ENCODE measurements at regions not wholly inside any gene's neighbourhood (a gene's known extent, or its start where the extent isn't known, plus 50 kb on each side); places are given as distances from the start of the nearest gene placed in this dataset.

DNA sequence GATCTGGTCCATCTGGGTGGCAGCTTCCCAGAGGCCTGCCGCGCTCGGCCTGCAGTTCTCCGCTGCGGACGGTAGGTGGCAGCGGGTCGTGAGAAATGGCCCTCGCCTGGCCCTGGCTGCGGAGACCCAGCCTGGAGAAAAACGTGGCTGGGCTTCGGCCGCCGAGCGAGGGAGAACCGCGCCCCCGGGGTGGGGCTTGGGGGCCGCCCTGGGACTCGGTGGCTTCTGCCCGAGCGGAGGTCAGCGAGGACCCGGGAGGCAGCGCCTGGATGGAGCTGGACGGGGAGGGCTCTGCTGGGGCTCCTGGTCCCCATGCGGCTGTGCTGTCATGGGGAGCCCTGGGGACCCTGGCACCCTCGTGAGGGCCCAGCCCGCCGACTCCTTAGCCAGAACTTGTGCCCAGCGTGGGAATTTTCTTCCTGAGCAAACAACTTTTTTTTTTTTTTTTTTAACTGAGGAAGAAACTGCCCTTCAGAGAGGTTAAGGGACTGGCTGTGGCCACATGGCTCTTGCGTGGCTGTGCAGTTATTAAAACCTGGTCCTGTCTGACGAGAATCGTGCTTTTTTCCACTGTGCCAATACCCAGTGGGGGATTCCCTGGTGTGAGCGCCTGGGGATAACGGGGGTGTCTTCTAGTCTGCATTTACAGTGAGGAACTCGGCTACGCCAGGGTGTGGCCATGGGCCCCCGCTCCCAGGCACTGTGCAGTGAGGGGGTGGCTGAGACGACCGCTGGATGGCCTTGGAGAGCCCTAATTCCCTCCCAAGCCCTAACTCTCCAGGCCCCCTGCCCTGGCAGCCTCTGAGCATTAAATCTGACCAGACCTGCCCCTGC is 535.6 kb downstream of the INSC start (continued):
- TF ChIP-seq ZNF775 (CRISPR knock-in tag; IDR thresholded peaks at IDR 0.05; ENCODE audit: borderline replicate concordance) (no peak), RFXANK (CRISPR knock-in tag; IDR thresholded peaks at IDR 0.05) (no peak), ELF3 (CRISPR knock-in tag; IDR thresholded peaks at IDR 0.05) (0 out of 2 replicates have a peak, but pooled peaks have one; percentile 26), SP1 (IDR thresholded peaks at IDR 0.05) (no peak), SP1 (CRISPR knock-in tag; IDR thresholded peaks at IDR 0.05) (peak; percentile 24; the same call in 1 of the 2 replicates), ZNF251 (CRISPR knock-in tag; IDR thresholded peaks at IDR 0.05) (no peak), ZNF350 (CRISPR knock-in tag; IDR thresholded peaks at IDR 0.05; ENCODE audit: borderline replicate concordance, low read depth) (peak; percentile 77; the same call in 1 of the 2 replicates), ZBTB46 (CRISPR knock-in tag; IDR thresholded peaks at IDR 0.05; ENCODE audit: borderline replicate concordance) (no peak), ZSCAN20 (CRISPR knock-in tag; IDR thresholded peaks at IDR 0.05; ENCODE audit: borderline replicate concordance) (peak; percentile 87; the same call in 1 of the 2 replicates), HOXA9 (CRISPR knock-in tag; IDR thresholded peaks at IDR 0.05; ENCODE audit: borderline replicate concordance) (no peak), ZNF605 (CRISPR knock-in tag; IDR thresholded peaks at IDR 0.05) (peak; percentile 41; the same call in 1 of the 2 replicates), KDM2A (CRISPR knock-in tag; IDR thresholded peaks at IDR 0.05; ENCODE audit: borderline replicate concordance, low read depth) (peak; percentile 93), ZMYM3 (CRISPR knock-in tag; IDR thresholded peaks at IDR 0.05) (peak; percentile 44; the same call in 1 of the 2 replicates), ZNF776 (CRISPR knock-in tag; IDR thresholded peaks at IDR 0.05) (no peak), ZSCAN12 (CRISPR knock-in tag; IDR thresholded peaks at IDR 0.05) (peak; percentile 36; the same call in 1 of the 2 replicates), PPARG (CRISPR knock-in tag; conservative IDR thresholded peaks at IDR 0.05) (peak; percentile 67), NFKBIZ (CRISPR knock-in tag; IDR thresholded peaks at IDR 0.05) (0 out of 2 replicates have a peak, but pooled peaks have one; percentile 29)
- TF ChIP-seq, protein P1, sequence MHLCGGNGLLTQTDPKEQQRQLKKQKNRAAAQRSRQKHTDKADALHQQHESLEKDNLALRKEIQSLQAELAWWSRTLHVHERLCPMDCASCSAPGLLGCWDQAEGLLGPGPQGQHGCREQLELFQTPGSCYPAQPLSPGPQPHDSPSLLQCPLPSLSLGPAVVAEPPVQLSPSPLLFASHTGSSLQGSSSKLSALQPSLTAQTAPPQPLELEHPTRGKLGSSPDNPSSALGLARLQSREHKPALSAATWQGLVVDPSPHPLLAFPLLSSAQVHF (CRISPR knock-in tag; IDR thresholded peaks at IDR 0.05), result no peak
- TF ChIP-seq, protein P2, sequence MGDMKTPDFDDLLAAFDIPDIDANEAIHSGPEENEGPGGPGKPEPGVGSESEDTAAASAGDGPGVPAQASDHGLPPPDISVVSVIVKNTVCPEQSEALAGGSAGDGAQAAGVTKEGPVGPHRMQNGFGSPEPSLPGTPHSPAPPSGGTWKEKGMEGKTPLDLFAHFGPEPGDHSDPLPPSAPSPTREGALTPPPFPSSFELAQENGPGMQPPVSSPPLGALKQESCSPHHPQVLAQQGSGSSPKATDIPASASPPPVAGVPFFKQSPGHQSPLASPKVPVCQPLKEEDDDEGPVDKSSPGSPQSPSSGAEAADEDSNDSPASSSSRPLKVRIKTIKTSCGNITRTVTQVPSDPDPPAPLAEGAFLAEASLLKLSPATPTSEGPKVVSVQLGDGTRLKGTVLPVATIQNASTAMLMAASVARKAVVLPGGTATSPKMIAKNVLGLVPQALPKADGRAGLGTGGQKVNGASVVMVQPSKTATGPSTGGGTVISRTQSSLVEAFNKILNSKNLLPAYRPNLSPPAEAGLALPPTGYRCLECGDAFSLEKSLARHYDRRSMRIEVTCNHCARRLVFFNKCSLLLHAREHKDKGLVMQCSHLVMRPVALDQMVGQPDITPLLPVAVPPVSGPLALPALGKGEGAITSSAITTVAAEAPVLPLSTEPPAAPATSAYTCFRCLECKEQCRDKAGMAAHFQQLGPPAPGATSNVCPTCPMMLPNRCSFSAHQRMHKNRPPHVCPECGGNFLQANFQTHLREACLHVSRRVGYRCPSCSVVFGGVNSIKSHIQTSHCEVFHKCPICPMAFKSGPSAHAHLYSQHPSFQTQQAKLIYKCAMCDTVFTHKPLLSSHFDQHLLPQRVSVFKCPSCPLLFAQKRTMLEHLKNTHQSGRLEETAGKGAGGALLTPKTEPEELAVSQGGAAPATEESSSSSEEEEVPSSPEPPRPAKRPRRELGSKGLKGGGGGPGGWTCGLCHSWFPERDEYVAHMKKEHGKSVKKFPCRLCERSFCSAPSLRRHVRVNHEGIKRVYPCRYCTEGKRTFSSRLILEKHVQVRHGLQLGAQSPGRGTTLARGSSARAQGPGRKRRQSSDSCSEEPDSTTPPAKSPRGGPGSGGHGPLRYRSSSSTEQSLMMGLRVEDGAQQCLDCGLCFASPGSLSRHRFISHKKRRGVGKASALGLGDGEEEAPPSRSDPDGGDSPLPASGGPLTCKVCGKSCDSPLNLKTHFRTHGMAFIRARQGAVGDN (CRISPR knock-in tag; IDR thresholded peaks at IDR 0.05), result peak; percentile 86
- TF ChIP-seq, protein P3, sequence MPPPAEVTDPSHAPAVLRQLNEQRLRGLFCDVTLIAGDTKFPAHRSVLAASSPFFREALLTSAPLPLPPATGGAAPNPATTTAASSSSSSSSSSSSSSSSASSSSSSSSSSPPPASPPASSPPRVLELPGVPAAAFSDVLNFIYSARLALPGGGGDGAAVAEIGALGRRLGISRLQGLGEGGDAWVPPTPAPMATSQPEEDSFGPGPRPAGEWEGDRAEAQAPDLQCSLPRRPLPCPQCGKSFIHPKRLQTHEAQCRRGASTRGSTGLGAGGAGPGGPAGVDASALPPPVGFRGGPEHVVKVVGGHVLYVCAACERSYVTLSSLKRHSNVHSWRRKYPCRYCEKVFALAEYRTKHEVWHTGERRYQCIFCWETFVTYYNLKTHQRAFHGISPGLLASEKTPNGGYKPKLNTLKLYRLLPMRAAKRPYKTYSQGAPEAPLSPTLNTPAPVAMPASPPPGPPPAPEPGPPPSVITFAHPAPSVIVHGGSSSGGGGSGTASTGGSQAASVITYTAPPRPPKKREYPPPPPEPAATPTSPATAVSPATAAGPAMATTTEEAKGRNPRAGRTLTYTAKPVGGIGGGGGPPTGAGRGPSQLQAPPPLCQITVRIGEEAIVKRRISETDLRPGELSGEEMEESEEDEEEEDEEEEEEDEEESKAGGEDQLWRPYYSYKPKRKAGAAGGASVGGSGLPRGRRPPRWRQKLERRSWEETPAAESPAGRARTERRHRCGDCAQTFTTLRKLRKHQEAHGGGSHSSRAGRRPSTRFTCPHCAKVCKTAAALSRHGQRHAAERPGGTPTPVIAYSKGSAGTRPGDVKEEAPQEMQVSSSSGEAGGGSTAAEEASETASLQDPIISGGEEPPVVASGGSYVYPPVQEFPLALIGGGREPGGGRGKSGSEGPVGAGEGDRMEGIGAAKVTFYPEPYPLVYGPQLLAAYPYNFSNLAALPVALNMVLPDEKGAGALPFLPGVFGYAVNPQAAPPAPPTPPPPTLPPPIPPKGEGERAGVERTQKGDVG (CRISPR knock-in tag; IDR thresholded peaks at IDR 0.05; ENCODE audit: borderline replicate concordance), result peak; percentile 64; the same call in 1 of the 2 replicates
